HEK293 (cell line): ENCODE measurements at regions not wholly inside any gene's neighbourhood (a gene's known extent, or its start where the extent isn't known, plus 50 kb on each side); places are given as distances from the start of the nearest gene placed in this dataset.

Experiments
- CTCF ChIA-PET: fragments of 350-600 bp; formaldehyde crosslinking; extraction: SDS; loops from one replicate; lab custom pipeline; 2021; ENCODE audit warnings: antibody characterized with exemption; lab: Yijun Ruan, JAX
- POLR2A ChIA-PET: fragments of 300-600 bp; formaldehyde crosslinking; extraction: SDS; loops from one replicate; lab custom pipeline; 2020; ENCODE audit warnings: antibody characterized with exemption, inconsistent platforms; lab: Yijun Ruan, JAX
- H3K27ac ChIP-seq: fragments of 200-500 bp; sonication (Bioruptor generic); 2 replicates; pipeline ENCODE4 v1.5.1; 2014; ENCODE audit warnings: low read depth, low read length, control low read depth, inconsistent platforms; ENCODE audit errors: extremely low read depth
- H3K36me3 ChIP-seq, 2 experiments: fragments of 200-500 bp in 1 of 2; sonication (Bioruptor generic) in 1 of 2; 1 replicate in 1 of 2; 2 replicates in 1 of 2; pipeline ENCODE4 v1.5.1; 2014 to 2017; ENCODE audit warnings: inconsistent platforms in 2 of 2, low read length in 2 of 2; ENCODE audit not compliant: control insufficient read depth in 2 of 2, insufficient read depth in 1 of 2
- H3K4me1 ChIP-seq: fragments of 200-500 bp; sonication (Bioruptor generic); 2 replicates; pipeline ENCODE4 v1.5.1; 2014; ENCODE audit warnings: mild to moderate bottlenecking, low read length, inconsistent platforms; ENCODE audit not compliant: control insufficient read depth, insufficient read depth
- H3K4me3 ChIP-seq: 2 replicates; pipeline ENCODE4 v1.5.1; 2011; ENCODE audit warnings: low read depth, mild to moderate bottlenecking, control low read depth, low read length, moderate library complexity
- H3K9me3 ChIP-seq: fragments of 200-500 bp; sonication (Bioruptor generic); 2 replicates; pipeline ENCODE4 v1.5.1; 2014; ENCODE audit warnings: low read depth, low read length, inconsistent platforms; ENCODE audit not compliant: control insufficient read depth, insufficient read depth
- GLI4 ChIP-seq: fragments of 450-650 bp; formaldehyde crosslinking; IDR thresholded peaks from 2 replicates; pipeline ENCODE4 v1.5.1; 2016; ENCODE audit warnings: missing biosample characterization, missing genetic modification characterization
- KLF1 ChIP-seq: fragments of 450-650 bp; formaldehyde crosslinking; IDR thresholded peaks from 2 replicates; pipeline ENCODE4 v1.5.1; 2016; ENCODE audit warnings: missing biosample characterization, missing genetic modification characterization
- KLF16 ChIP-seq: fragments of 450-650 bp; formaldehyde crosslinking; IDR thresholded peaks from 2 replicates; pipeline ENCODE4 v1.5.1; 2017; ENCODE audit warnings: missing biosample characterization, missing genetic modification characterization
- OVOL3 ChIP-seq: fragments of 450-650 bp; formaldehyde crosslinking; IDR thresholded peaks from 2 replicates; pipeline ENCODE4 v1.5.1; 2016; ENCODE audit warnings: missing biosample characterization, missing genetic modification characterization
- RBAK ChIP-seq: fragments of 450-650 bp; formaldehyde crosslinking; IDR thresholded peaks from 2 replicates; pipeline ENCODE4 v1.5.1; 2016; ENCODE audit warnings: missing biosample characterization, missing genetic modification characterization
- REPIN1 ChIP-seq: fragments of 450-650 bp; formaldehyde crosslinking; IDR thresholded peaks from 2 replicates; pipeline ENCODE4 v1.5.1; 2017; ENCODE audit warnings: missing biosample characterization, missing genetic modification characterization, low read depth
- SALL2 ChIP-seq: fragments of 450-650 bp; formaldehyde crosslinking; IDR thresholded peaks from 2 replicates; pipeline ENCODE4 v1.5.0; 2017; ENCODE audit warnings: missing biosample characterization, mild to moderate bottlenecking, missing genetic modification characterization, borderline replicate concordance
- SCRT2 ChIP-seq: fragments of 450-650 bp; formaldehyde crosslinking; IDR thresholded peaks from 2 replicates; pipeline ENCODE4 v1.5.1; 2016; ENCODE audit warnings: missing biosample characterization, missing genetic modification characterization
- SETDB1 ChIP-seq: IDR thresholded peaks from one replicate; pipeline ENCODE4 v1.6.1; 2017; ENCODE audit warnings: mild to moderate bottlenecking, low read length, moderate library complexity, mixed read lengths; ENCODE audit not compliant: insufficient read length
- SP7 ChIP-seq: fragments of 450-650 bp; formaldehyde crosslinking; IDR thresholded peaks from 2 replicates; pipeline ENCODE4 v1.5.1; 2016; ENCODE audit warnings: missing biosample characterization, missing genetic modification characterization
- WT1 ChIP-seq: fragments of 450-650 bp; formaldehyde crosslinking; IDR thresholded peaks from 2 replicates; pipeline ENCODE4 v1.5.1; 2016; ENCODE audit warnings: missing biosample characterization, missing genetic modification characterization
- ZBTB1 ChIP-seq: fragments of 450-650 bp; formaldehyde crosslinking; IDR thresholded peaks from 2 replicates; pipeline ENCODE4 v1.5.1; 2016; ENCODE audit warnings: missing biosample characterization, missing genetic modification characterization
- ZBTB10 ChIP-seq: fragments of 450-650 bp; formaldehyde crosslinking; IDR thresholded peaks from 2 replicates; pipeline ENCODE4 v1.5.1; 2016; ENCODE audit warnings: missing biosample characterization, missing genetic modification characterization
- ZBTB44 ChIP-seq: fragments of 450-650 bp; IDR thresholded peaks from 2 replicates; pipeline ENCODE4 v1.5.1; 2018; ENCODE audit warnings: missing biosample characterization, mild to moderate bottlenecking, missing genetic modification characterization
- ZEB2 ChIP-seq: fragments of 450-650 bp; formaldehyde crosslinking; IDR thresholded peaks from 2 replicates; pipeline ENCODE4 v1.5.1; 2016; ENCODE audit warnings: missing biosample characterization, missing genetic modification characterization
- ZFP3 ChIP-seq: fragments of 450-650 bp; formaldehyde crosslinking; IDR thresholded peaks from 2 replicates; pipeline ENCODE4 v1.5.1; 2016; ENCODE audit warnings: low read depth, missing biosample characterization, missing genetic modification characterization
- ZNF2 ChIP-seq: fragments of 450-650 bp; formaldehyde crosslinking; IDR thresholded peaks from 2 replicates; pipeline ENCODE4 v1.5.1; 2016; ENCODE audit warnings: missing biosample characterization, missing genetic modification characterization
- ZNF23 ChIP-seq: fragments of 450-650 bp; formaldehyde crosslinking; IDR thresholded peaks from 2 replicates; pipeline ENCODE4 v1.5.1; 2016; ENCODE audit warnings: missing biosample characterization, missing genetic modification characterization, borderline replicate concordance
- ZNF335 ChIP-seq: fragments of 450-650 bp; formaldehyde crosslinking; conservative IDR thresholded peaks from 2 replicates; pipeline ENCODE4 v1.5.1; 2016; ENCODE audit warnings: missing biosample characterization, missing genetic modification characterization
- ZNF416 ChIP-seq: fragments of 450-650 bp; formaldehyde crosslinking; IDR thresholded peaks from 2 replicates; pipeline ENCODE4 v1.5.1; 2016; ENCODE audit warnings: missing biosample characterization, missing genetic modification characterization
- ZNF48 ChIP-seq: fragments of 450-650 bp; formaldehyde crosslinking; IDR thresholded peaks from 2 replicates; pipeline ENCODE4 v1.5.1; 2016; ENCODE audit warnings: missing biosample characterization, missing genetic modification characterization
- ZNF548 ChIP-seq: fragments of 450-650 bp; formaldehyde crosslinking; IDR thresholded peaks from 2 replicates; pipeline ENCODE4 v1.5.1; 2016; ENCODE audit warnings: missing biosample characterization, missing genetic modification characterization
- ZNF560 ChIP-seq: fragments of 450-650 bp; formaldehyde crosslinking; IDR thresholded peaks from 2 replicates; pipeline ENCODE4 v1.5.1; 2017; ENCODE audit warnings: missing biosample characterization, missing genetic modification characterization, borderline replicate concordance
- ZNF658 ChIP-seq: fragments of 450-650 bp; formaldehyde crosslinking; IDR thresholded peaks from 2 replicates; pipeline ENCODE4; 2016; ENCODE audit warnings: missing biosample characterization, missing genetic modification characterization
- ZNF660 ChIP-seq: fragments of 450-650 bp; IDR thresholded peaks from 2 replicates; pipeline ENCODE4 v1.5.1; 2018; ENCODE audit warnings: missing biosample characterization, mild to moderate bottlenecking, missing genetic modification characterization
- ZNF664 ChIP-seq: fragments of 450-650 bp; formaldehyde crosslinking; IDR thresholded peaks from 2 replicates; pipeline ENCODE4 v1.5.1; 2016; ENCODE audit warnings: missing biosample characterization, missing genetic modification characterization
- TF ChIP-seq, protein P1 (sequence below): fragments of 450-650 bp; formaldehyde crosslinking; IDR thresholded peaks from 2 replicates; pipeline ENCODE4; 2016; ENCODE audit warnings: missing biosample characterization, missing genetic modification characterization
- TF ChIP-seq, protein P2 (sequence below): fragments of 450-650 bp; formaldehyde crosslinking; IDR thresholded peaks from 2 replicates; pipeline ENCODE4 v1.5.1; 2016; ENCODE audit warnings: missing biosample characterization, missing genetic modification characterization, low read depth
- TF ChIP-seq, protein P3 (sequence below): fragments of 450-650 bp; formaldehyde crosslinking; IDR thresholded peaks from 2 replicates; pipeline ENCODE4 v1.5.1; 2016; ENCODE audit warnings: missing biosample characterization, missing genetic modification characterization

- Histone ChIP-seq H3K36me3 (no peaks in the 10 kb centered on the region), H3K9me3 (no peaks in the 10 kb centered on the region), H3K27ac (no peak overlapping the region), H3K4me3 (no peak overlapping the region), H3K4me1 (no peaks in the 10 kb centered on the region)
- TF ChIP-seq ZBTB1 (no peak), WT1 (tag by site-specific recombination) (no peak), GLI4 (tag by site-specific recombination) (no peak), ZEB2 (tag by site-specific recombination) (no peak), SETDB1 (no peak), ZNF658 (tag by site-specific recombination) (no peak), OVOL3 (tag by site-specific recombination) (no peak), ZBTB10 (tag by site-specific recombination) (no peak), ZNF23 (tag by site-specific recombination) (no peak), ZNF560 (no peak), RBAK (tag by site-specific recombination) (no peak), ZNF548 (no peak), ZNF2 (tag by site-specific recombination) (no peak), ZNF48 (no peak), SP7 (no peak), SCRT2 (tag by site-specific recombination) (no peak)
- TF ChIP-seq, protein P1, sequence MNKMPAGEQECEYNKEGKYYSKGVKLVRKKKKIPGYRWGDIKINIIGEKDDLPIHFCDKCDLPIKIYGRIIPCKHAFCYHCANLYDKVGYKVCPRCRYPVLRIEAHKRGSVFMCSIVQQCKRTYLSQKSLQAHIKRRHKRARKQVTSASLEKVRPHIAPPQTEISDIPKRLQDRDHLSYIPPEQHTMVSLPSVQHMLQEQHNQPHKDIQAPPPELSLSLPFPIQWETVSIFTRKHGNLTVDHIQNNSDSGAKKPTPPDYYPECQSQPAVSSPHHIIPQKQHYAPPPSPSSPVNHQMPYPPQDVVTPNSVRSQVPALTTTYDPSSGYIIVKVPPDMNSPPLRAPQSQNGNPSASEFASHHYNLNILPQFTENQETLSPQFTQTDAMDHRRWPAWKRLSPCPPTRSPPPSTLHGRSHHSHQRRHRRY (tag by site-specific recombination) = no peak
- TF ChIP-seq, protein P2, sequence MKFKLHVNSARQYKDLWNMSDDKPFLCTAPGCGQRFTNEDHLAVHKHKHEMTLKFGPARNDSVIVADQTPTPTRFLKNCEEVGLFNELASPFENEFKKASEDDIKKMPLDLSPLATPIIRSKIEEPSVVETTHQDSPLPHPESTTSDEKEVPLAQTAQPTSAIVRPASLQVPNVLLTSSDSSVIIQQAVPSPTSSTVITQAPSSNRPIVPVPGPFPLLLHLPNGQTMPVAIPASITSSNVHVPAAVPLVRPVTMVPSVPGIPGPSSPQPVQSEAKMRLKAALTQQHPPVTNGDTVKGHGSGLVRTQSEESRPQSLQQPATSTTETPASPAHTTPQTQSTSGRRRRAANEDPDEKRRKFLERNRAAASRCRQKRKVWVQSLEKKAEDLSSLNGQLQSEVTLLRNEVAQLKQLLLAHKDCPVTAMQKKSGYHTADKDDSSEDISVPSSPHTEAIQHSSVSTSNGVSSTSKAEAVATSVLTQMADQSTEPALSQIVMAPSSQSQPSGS (tag by site-specific recombination) = no peak
- CTCF ChIA-PET = interaction anchor here (0.7 kb wide), 1 partner anchor 1705 kb away, joined by 3 read pairs; no protein-coding TSS in a partner anchor
- POLR2A ChIA-PET = no interaction called here
These were observed 201.0 kb upstream of the STXBP5 start for GRCh38 chr6:147003186-147003585.

DNA sequence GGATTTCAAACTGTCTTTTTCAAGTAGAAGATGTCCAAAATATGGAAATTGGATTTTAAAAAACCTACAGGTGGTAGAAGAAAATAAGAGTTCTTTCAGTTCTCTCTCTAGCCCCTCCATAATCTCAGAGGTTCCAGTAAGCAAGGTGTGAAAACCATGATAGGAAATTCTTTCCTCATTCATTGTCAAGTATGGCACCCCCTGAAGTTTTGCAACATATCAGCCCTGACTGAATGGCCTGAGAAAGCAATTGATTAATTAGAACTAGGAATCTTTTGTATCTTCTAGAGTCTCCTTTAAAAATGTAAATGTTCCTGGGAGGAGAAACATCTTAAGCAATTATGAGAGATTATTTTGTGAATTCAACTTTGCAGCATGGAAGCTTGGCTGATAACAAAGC, 198.7 kb upstream of the STXBP5 start:
- Histone ChIP-seq H3K36me3 (no peaks in the 10 kb centered on the region), H3K9me3 (no peaks in the 10 kb centered on the region), H3K27ac (no peak overlapping the region), H3K4me3 (no peak overlapping the region), H3K4me1 (no peaks in the 10 kb centered on the region)
- TF ChIP-seq ZNF660 (no peak), ZNF416 (tag by site-specific recombination) (no peak), ZNF664 (tag by site-specific recombination) (no peak), ZNF335 (tag by site-specific recombination) (no peak), ZBTB44 (no peak), KLF1 (tag by site-specific recombination) (no peak), REPIN1 (no peak), ZFP3 (tag by site-specific recombination) (no peak), KLF16 (tag by site-specific recombination) (no peak), SALL2 (tag by site-specific recombination) (no peak)
- TF ChIP-seq, protein P3, sequence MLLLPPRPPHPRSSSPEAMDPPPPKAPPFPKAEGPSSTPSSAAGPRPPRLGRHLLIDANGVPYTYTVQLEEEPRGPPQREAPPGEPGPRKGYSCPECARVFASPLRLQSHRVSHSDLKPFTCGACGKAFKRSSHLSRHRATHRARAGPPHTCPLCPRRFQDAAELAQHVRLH (tag by site-specific recombination) = no peak
- ChIA-PET POLR2A (no interaction called here), CTCF (interaction anchor here (0.7 to 1.2 kb wide), 4 partner anchors 14 to 408 kb away, joined by 3 to 4 read pairs (median 4); no protein-coding TSS in a partner anchor)
